Colonic mucosa (tissue), 4 donors: ENCODE measurements at regions not wholly inside any gene's neighbourhood (a gene's known extent, or its start where the extent isn't known, plus 50 kb on each side); places are given as distances from the start of the nearest gene placed in this dataset.
"Not testable (repeated sequence)": the region's sequence is repeated elsewhere in the genome, so short reads cannot be mapped to it uniquely, and the experiment has no call there.

Experiments
- DNase-seq: peaks from one replicate; pipeline ENCODE4 v3.0.0-alpha.2; 2020
- H3K27ac ChIP-seq: fragments of 200-600 bp; one replicate; pipeline ENCODE4 v1.8.0; 2021
- H3K27me3 ChIP-seq: fragments of 200-600 bp; one replicate; pipeline ENCODE4 v1.8.0; 2021
- H3K36me3 ChIP-seq: fragments of 200-600 bp; one replicate; pipeline ENCODE4 v1.8.0; 2021
- H3K4me1 ChIP-seq: fragments of 200-600 bp; one replicate; pipeline ENCODE4 v1.8.0; 2021; ENCODE audit warnings: mild to moderate bottlenecking
- H3K4me3 ChIP-seq: fragments of 200-600 bp; one replicate; pipeline ENCODE4 v1.8.0; 2021
- H3K9ac ChIP-seq, 2 donors: one replicate each; pipeline ENCODE4 v1.7.0; 2013; ENCODE audit warnings: control low read depth in 2 of 2, low read depth in 2 of 2, low read length in 2 of 2
- H3K9me3 ChIP-seq: fragments of 200-600 bp; one replicate; pipeline ENCODE4 v1.8.0; 2021
- intact Hi-C: fragments of 100-400 bp; cut with DNase I; formaldehyde crosslinking; loops from one replicate; pipeline ENCODE4 v1.14.1; 2022
- TF ChIP-seq, protein P1 (sequence below): fragments of 200-600 bp; IDR thresholded peaks from one replicate; pipeline ENCODE4 v1.8.0; 2022; ENCODE audit warnings: antibody characterized with exemption, mild to moderate bottlenecking
- donor health status: healthy.
- donor health status: DM: no; HTN: no; CAD: no.
- donor health status: DM: no; HTN: no; CAD: no.

DNA sequence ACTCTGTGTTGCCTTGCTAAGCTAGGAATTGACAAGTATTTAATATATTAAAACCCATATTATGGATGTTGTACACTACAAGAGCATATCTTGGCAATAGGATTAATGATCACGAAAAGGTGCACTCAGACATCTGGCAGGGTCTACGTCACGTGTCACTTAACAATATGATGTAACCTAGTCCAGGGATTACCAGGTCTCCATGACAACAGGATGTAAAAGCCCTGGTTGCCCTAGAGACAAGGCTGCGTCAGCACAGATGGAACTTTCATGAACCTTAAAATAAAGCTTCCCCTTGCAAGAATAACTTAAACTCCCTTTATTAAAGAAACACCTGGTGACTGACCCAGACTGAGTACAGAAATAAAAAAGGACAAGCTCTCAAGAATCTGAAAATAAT, 717.8 kb downstream of the CDH18 start:
- H3K4me3 ChIP-seq, result no peak overlapping the region
- H3K27ac ChIP-seq, result no peak overlapping the region
- TF ChIP-seq, protein P1, sequence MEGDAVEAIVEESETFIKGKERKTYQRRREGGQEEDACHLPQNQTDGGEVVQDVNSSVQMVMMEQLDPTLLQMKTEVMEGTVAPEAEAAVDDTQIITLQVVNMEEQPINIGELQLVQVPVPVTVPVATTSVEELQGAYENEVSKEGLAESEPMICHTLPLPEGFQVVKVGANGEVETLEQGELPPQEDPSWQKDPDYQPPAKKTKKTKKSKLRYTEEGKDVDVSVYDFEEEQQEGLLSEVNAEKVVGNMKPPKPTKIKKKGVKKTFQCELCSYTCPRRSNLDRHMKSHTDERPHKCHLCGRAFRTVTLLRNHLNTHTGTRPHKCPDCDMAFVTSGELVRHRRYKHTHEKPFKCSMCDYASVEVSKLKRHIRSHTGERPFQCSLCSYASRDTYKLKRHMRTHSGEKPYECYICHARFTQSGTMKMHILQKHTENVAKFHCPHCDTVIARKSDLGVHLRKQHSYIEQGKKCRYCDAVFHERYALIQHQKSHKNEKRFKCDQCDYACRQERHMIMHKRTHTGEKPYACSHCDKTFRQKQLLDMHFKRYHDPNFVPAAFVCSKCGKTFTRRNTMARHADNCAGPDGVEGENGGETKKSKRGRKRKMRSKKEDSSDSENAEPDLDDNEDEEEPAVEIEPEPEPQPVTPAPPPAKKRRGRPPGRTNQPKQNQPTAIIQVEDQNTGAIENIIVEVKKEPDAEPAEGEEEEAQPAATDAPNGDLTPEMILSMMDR, result no peak
- no peak for DNase-seq
- intact Hi-C loops, result no loop called here
- H3K27me3 ChIP-seq, result no peaks in the 10 kb centered on the region
- H3K9me3 ChIP-seq, result no peaks in the 10 kb centered on the region
- H3K36me3 ChIP-seq, result no peaks in the 10 kb centered on the region
- H3K4me1 ChIP-seq, result no peaks in the 10 kb centered on the region
- no peak overlapping the region for H3K9ac ChIP-seq

DNA sequence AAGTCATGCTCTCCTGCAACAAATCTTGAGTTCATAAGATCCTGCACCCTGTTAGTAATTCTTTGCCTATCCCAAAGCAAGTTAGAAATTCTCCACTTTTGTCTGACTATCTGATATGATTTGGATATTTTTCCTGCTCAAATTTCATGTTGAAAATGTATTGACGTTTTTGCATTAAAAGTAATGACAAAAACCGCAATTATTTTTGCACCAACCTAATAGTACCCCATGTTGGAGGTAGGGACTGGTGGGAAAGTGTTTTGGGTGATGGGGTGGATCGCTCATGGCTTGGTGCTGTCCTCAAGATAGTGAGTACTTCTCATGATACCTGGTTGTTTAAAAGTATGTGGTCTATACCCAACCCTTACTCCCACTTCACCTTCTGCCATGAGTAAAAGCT, 713.4 kb downstream of the CDH18 start:
- TF ChIP-seq, protein P1, result no peak
- intact Hi-C loops, result no loop called here
- H3K9me3 ChIP-seq, result no peaks in the 10 kb centered on the region

DNA sequence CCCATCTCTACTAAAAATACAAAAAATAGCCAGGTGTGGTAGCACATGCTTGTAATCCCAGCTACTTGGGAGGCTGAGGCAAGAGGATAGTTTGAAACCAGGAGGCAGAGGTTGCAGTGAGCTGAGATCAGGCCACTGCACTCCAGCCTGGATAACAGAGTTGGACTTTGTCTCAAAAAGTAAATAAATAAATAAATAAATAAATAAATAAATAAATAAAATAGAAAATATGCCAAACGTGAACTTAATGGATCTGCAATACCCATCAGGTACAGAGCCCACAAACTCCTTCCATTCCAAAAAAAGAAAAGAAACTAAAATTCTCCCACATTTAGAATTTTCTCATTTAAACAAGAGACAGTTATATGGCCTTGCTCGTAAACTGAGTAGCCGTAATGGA, 702.7 kb downstream of the CDH18 start:
- TF ChIP-seq, protein P1, result no peak
- no peak overlapping the region for H3K9ac ChIP-seq
- H3K4me1 ChIP-seq, result no peaks in the 10 kb centered on the region
- H3K27me3 ChIP-seq, result no peaks in the 10 kb centered on the region
- DNase-seq, result no peak
- H3K36me3 ChIP-seq, result no peaks in the 10 kb centered on the region
- intact Hi-C loops, result no loop called here
- H3K4me3 ChIP-seq, result no peak overlapping the region
- no peak overlapping the region for H3K27ac ChIP-seq
- no peaks in the 10 kb centered on the region for H3K9me3 ChIP-seq

More for the DNA sequence above, 713.4 kb downstream of the CDH18 start:
- no peaks in the 10 kb centered on the region for H3K4me1 ChIP-seq
- DNase-seq, result no peak
- H3K9ac ChIP-seq, result no peak overlapping the region
- H3K27me3 ChIP-seq, result no peaks in the 10 kb centered on the region
- no peaks in the 10 kb centered on the region for H3K36me3 ChIP-seq
- H3K4me3 ChIP-seq, result no peak overlapping the region
- H3K27ac ChIP-seq, result no peak overlapping the region

DNA sequence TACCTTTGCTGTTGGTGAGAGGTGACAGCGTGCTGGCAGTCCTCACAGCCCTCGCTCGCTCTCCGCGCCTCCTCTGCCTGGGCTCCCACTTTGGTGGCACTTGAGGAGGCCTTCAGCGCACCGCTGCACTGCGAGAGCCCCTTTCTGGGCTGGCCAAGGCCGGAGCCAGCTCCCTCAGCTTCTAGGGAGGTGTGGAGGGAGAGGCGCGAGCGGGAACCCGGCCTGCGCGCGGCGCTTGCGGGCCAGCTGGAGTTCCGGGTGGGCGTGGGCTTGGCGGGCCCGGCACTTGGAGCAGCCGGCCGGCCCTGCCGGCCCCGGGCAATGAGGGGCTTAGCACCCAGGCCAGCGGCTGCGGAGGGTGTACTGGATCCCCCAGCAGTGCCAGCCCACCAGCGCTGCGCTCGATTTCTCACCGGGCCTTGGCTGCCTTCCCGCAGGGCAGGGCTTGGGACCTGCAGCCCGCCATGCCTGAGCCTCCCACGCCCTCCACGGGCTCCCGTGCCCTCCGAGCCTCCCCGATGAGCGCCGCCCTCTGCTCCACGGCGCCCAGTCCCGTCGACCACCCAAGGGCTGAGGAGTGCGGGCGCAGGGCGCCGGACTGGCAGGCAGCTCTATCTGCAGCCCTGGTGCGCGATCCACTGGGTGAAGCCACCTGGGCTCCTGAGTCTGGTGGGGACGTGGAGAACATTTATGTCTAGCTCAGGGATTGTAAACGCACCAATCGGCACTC, 700.3 kb downstream of the CDH18 start:
- H3K9ac ChIP-seq, H3K27me3 ChIP-seq, intact Hi-C loops, H3K27ac ChIP-seq, H3K36me3 ChIP-seq, H3K4me3 ChIP-seq, DNase-seq, H3K4me1 ChIP-seq, H3K9me3 ChIP-seq: not testable (repeated sequence)

DNA sequence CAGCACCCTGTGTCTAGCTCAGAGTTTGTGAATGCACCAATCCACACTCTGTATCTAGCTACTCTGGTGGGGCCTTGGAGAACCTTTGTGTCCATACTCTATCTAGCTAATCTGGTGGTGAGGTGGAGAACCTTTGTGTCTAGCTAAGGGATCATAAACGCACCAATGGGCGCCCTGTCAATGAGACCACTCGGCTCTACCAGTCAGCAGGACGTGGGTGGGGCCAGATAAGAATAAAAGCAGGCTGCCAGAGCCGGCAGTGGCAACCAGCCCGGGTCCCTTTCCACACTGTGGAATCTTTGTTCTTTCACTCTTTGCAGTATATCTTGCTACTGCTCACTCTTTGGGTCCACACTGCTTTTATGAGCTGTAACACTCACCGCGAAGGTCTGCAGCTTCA, 699.7 kb downstream of the CDH18 start:
- H3K9ac ChIP-seq, H3K9me3 ChIP-seq, DNase-seq, H3K36me3 ChIP-seq, H3K27me3 ChIP-seq, H3K4me1 ChIP-seq, H3K4me3 ChIP-seq, H3K27ac ChIP-seq, intact Hi-C loops: not testable (repeated sequence)

DNA sequence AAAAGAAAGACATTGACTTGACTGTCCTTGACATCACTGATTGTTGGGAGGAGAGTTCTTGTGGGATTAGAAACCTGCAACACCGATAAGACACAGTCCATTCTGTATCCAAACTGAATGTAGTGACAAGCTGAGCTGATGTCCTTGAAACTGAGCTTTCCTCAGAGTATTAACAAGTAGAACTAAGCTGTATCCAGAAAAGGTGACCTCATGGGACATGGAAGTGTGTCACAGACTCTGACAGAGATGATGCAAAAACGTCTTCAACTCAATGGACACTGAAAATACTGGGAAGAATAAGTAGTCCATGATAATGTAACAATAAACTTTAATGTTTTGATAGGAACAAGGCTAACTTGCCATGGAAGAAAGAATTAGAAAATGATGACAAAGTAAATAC, 690.1 kb downstream of the CDH18 start:
- H3K9ac ChIP-seq, result no peak overlapping the region
- no peaks in the 10 kb centered on the region for H3K36me3 ChIP-seq
- intact Hi-C loops, result no loop called here
- no peak overlapping the region for H3K27ac ChIP-seq
- H3K9me3 ChIP-seq, result no peaks in the 10 kb centered on the region
- H3K4me1 ChIP-seq, result no peaks in the 10 kb centered on the region
- no peak overlapping the region for H3K4me3 ChIP-seq
- H3K27me3 ChIP-seq, result no peaks in the 10 kb centered on the region
- no peak for DNase-seq
- TF ChIP-seq, protein P1, result no peak
